ENCODE measurements at regions not wholly inside any gene's neighbourhood (a gene's known extent, or its start where the extent isn't known, plus 50 kb on each side); places are given as distances from the start of the nearest gene placed in this dataset.

DNA sequence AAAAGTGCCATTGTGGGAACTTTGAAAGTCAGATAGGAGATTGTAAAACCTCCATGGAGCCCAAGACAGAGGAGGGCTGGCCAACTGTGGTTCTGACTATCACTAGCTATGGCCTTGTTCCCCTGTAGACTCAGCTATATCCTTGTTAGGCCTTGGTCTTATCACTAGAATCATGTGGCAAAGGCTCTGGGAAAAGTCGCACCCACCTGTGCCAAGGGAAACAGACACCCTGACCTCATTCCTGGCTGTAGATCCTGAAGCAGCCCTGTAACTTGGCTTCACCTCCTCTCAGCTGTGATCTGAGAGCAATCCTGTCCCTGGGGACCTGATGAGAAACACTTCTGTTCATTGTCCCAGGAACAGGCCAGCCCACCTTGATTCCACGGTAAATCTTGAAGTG lies 566.2 kb downstream of the TMEM135 start:
- TF ChIP-seq CTCF (conservative IDR thresholded peaks at IDR 0.05 in 1 of 2, IDR thresholded peaks at IDR 0.05 in 1 of 2; ENCODE audit: extremely low read depth in 1 of 2, insufficient read depth in 1 of 2, low read depth in 1 of 2, low read length in 2 of 2) (no peak), EZH2 (IDR thresholded peaks at IDR 0.05; ENCODE audit: borderline replicate concordance, low read length) (no peak)

All from mammary epithelial cell (primary cell).